Astrocyte (in vitro differentiated cells and primary cell): ENCODE measurements at regions not wholly inside any gene's neighbourhood (a gene's known extent, or its start where the extent isn't known, plus 50 kb on each side); places are given as distances from the start of the nearest gene placed in this dataset.

ENCODE experiments used
- DNase-seq: peaks from one replicate; pipeline ENCODE4 v3.0.0-alpha.2; 2010; ENCODE audit warnings: low read depth
- FAIRE-seq: peaks from 2 replicates; lab custom pipeline; 2011; peaks lifted over from hg19 to GRCh38; lab: Jason Lieb, UNC
- H2AFZ ChIP-seq: 2 replicates; pipeline ENCODE4 v1.6.0; 2012; ENCODE audit warnings: low read depth, low read length, inconsistent platforms
- H3K27ac ChIP-seq: 2 replicates; pipeline ENCODE4 v1.5.1; 2011; ENCODE audit warnings: low read depth, low read length, inconsistent platforms
- H3K27me3 ChIP-seq: 2 replicates; pipeline ENCODE4 v1.6.0; 2011; ENCODE audit warnings: low read length, inconsistent platforms; ENCODE audit not compliant: insufficient read depth
- H3K36me3 ChIP-seq: 2 replicates; pipeline ENCODE4 v1.5.1; 2011; ENCODE audit warnings: low read length, inconsistent platforms; ENCODE audit not compliant: insufficient read depth
- H3K4me1 ChIP-seq: 2 replicates; pipeline ENCODE4 v1.5.1; 2011; ENCODE audit warnings: low read length, inconsistent platforms; ENCODE audit not compliant: insufficient read depth
- H3K4me2 ChIP-seq: 2 replicates; pipeline ENCODE4 v1.6.0; 2012; ENCODE audit warnings: low read length, inconsistent platforms
- H3K4me3 ChIP-seq: 2 replicates; pipeline ENCODE4 v1.5.1; 2011; ENCODE audit warnings: low read depth, mild to moderate bottlenecking, low read length, inconsistent platforms; ENCODE audit not compliant: insufficient read depth
- H3K79me2 ChIP-seq: 2 replicates; pipeline ENCODE4 v1.6.0; 2012; ENCODE audit warnings: mild to moderate bottlenecking, low read length, inconsistent platforms; ENCODE audit not compliant: insufficient read depth
- H3K9ac ChIP-seq: 2 replicates; pipeline ENCODE4 v1.6.0; 2012; ENCODE audit warnings: mild to moderate bottlenecking, low read length, inconsistent platforms
- H3K9me3 ChIP-seq: 2 replicates; pipeline ENCODE4 v1.5.1; 2012; ENCODE audit warnings: low read depth, mild to moderate bottlenecking, low read length, inconsistent platforms; ENCODE audit not compliant: insufficient read depth
- H4K20me1 ChIP-seq: 2 replicates; pipeline ENCODE4 v1.6.0; 2012; ENCODE audit warnings: low read length, inconsistent platforms; ENCODE audit not compliant: insufficient read depth
- H3K27ac Mint-ChIP-seq: one replicate; pipeline ENCODE4 v1.8.0; 2021; ENCODE audit warnings: mild to moderate bottlenecking, mixed read lengths; ENCODE audit not compliant: unreplicated experiment
- H3K27me3 Mint-ChIP-seq: one replicate; pipeline ENCODE4 v1.8.0; 2021; ENCODE audit warnings: low read depth, mixed read lengths; ENCODE audit not compliant: unreplicated experiment
- H3K36me3 Mint-ChIP-seq: one replicate; pipeline ENCODE4 v1.8.0; 2021; ENCODE audit warnings: low read depth, mixed read lengths; ENCODE audit not compliant: unreplicated experiment
- H3K4me1 Mint-ChIP-seq: one replicate; pipeline ENCODE4 v1.8.0; 2021; ENCODE audit warnings: low read depth, mixed read lengths; ENCODE audit not compliant: unreplicated experiment
- H3K4me3 Mint-ChIP-seq: one replicate; pipeline ENCODE4 v1.8.0; 2021; ENCODE audit warnings: mild to moderate bottlenecking, moderate library complexity, mixed read lengths; ENCODE audit not compliant: unreplicated experiment
- H3K9me3 Mint-ChIP-seq: one replicate; pipeline ENCODE4 v1.8.0; 2021; ENCODE audit warnings: mild to moderate bottlenecking, mixed read lengths; ENCODE audit not compliant: unreplicated experiment
- EZH2 ChIP-seq: IDR thresholded peaks from 2 replicates; pipeline ENCODE4 v1.6.1; 2012; ENCODE audit warnings: mild to moderate bottlenecking, low read length, inconsistent platforms; ENCODE audit not compliant: insufficient read depth
- TF ChIP-seq, protein P1 (sequence below): IDR thresholded peaks from 2 replicates; pipeline ENCODE4 v1.5.1; 2011; ENCODE audit warnings: low read depth, mild to moderate bottlenecking, inconsistent platforms, low read length, moderate library complexity; ENCODE audit not compliant: insufficient read depth

DNA sequence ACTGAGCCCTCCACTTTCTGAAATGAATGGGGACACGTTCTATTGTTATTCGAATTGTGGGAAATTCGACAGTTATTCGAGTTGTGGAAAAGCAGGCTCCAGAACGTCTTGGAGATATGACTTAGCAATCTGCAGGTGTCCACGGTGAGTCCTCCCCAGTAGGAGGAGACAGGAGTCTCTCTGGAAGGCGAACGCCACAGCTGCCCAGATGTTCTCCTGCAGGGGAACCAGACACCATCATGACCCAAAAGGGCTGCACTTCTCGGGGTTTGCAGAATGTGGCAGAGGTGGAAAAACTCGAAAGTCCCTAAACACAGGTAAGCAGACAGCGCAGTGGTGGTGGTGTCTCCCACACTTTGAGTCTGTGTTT lies 363.6 kb upstream of the SFSWAP start:
- Mint-ChIP-seq H3K27me3 (peaks cover 20% of the 10 kb centered on the region), H3K9me3 (peaks cover 4% of the 10 kb centered on the region), H3K4me1 (no peaks in the 10 kb centered on the region), H3K36me3 (no peaks in the 10 kb centered on the region), H3K4me3 (no peak overlapping the region), H3K27ac (no peak overlapping the region)
- Histone ChIP-seq H3K79me2 (no peaks in the 10 kb centered on the region), H3K4me3 (no peak overlapping the region), H3K9ac (no peak overlapping the region), H3K4me2 (no peak overlapping the region), H3K4me1 (no peaks in the 10 kb centered on the region), H4K20me1 (no peaks in the 10 kb centered on the region), H3K36me3 (no peaks in the 10 kb centered on the region), H3K9me3 (peaks cover 7% of the 10 kb centered on the region), H3K27ac (no peak overlapping the region), H2AFZ (no peak overlapping the region), H3K27me3 (no peaks in the 10 kb centered on the region)
- TF ChIP-seq, protein P1, sequence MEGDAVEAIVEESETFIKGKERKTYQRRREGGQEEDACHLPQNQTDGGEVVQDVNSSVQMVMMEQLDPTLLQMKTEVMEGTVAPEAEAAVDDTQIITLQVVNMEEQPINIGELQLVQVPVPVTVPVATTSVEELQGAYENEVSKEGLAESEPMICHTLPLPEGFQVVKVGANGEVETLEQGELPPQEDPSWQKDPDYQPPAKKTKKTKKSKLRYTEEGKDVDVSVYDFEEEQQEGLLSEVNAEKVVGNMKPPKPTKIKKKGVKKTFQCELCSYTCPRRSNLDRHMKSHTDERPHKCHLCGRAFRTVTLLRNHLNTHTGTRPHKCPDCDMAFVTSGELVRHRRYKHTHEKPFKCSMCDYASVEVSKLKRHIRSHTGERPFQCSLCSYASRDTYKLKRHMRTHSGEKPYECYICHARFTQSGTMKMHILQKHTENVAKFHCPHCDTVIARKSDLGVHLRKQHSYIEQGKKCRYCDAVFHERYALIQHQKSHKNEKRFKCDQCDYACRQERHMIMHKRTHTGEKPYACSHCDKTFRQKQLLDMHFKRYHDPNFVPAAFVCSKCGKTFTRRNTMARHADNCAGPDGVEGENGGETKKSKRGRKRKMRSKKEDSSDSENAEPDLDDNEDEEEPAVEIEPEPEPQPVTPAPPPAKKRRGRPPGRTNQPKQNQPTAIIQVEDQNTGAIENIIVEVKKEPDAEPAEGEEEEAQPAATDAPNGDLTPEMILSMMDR: no peak
- no peak for TF ChIP-seq EZH2
- DNase-seq: no peak
- FAIRE-seq: no peak

DNA sequence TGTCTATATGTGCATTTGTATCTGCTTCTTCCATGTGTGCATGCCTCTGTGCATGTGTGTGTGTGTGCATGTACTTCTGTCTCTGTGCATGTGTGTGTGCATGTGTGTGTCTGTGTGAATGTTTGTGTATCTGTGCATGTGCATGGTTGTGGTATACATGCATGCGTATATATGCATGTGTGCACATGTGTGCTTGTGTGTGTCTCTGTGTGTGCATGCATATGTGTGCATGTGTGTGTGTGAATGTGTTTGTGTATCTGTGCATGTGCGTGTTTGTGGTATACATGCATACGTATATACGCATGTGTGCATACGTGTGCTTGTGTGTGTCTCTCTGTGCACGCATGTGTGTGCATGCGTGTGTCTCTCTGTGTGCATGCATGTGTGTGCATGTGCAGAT lies 363.2 kb upstream of the SFSWAP start:
- H2AFZ ChIP-seq: no peak overlapping the region
- peaks cover 7% of the 10 kb centered on the region for H3K9me3 Mint-ChIP-seq
- H3K27me3 ChIP-seq: no peaks in the 10 kb centered on the region
- FAIRE-seq (no peak), DNase-seq (no peak)
- H3K4me2 ChIP-seq: no peak overlapping the region
- H3K4me3 ChIP-seq: no peak overlapping the region
- H3K36me3 ChIP-seq: no peaks in the 10 kb centered on the region
- no peak overlapping the region for H3K9ac ChIP-seq
- H3K27ac Mint-ChIP-seq: no peak overlapping the region
- H3K27me3 Mint-ChIP-seq: peaks cover 21% of the 10 kb centered on the region
- H3K9me3 ChIP-seq: peaks cover 7% of the 10 kb centered on the region
- H3K27ac ChIP-seq: no peak overlapping the region
- H3K4me3 Mint-ChIP-seq: no peak overlapping the region
- no peaks in the 10 kb centered on the region for H4K20me1 ChIP-seq
- H3K79me2 ChIP-seq: no peaks in the 10 kb centered on the region
- no peak for TF ChIP-seq EZH2
- TF ChIP-seq, protein P1: no peak
- no peaks in the 10 kb centered on the region for H3K36me3 Mint-ChIP-seq
- H3K4me1 Mint-ChIP-seq: no peaks in the 10 kb centered on the region
- no peaks in the 10 kb centered on the region for H3K4me1 ChIP-seq

DNA sequence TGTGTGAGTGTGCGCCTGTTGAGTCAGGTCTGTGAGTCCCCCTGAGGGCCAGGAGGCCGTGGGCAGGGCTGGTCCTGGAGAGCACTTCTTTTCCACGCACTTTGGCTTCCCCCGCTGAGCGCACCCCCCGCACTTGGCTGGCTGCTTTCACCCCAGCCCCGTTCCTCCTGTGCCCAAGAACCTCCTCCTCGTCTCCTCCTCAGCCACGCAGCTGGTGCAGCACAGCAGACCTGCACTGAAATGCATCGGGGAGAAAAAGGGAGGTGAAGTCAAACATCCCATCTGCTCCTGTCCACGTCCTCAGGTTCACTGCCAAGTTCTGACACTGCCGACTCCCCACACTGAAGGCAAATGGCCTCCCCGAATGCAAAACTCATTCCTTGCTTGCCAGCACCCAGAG lies 362.7 kb upstream of the SFSWAP start:
- peaks cover 7% of the 10 kb centered on the region for H3K9me3 ChIP-seq

More for the DNA sequence above, 362.7 kb upstream of the SFSWAP start:
- Histone ChIP-seq H3K27ac (no peak overlapping the region), H4K20me1 (no peaks in the 10 kb centered on the region), H3K4me3 (no peak overlapping the region), H2AFZ (no peak overlapping the region), H3K9ac (no peak overlapping the region), H3K4me2 (no peak overlapping the region), H3K4me1 (no peaks in the 10 kb centered on the region), H3K27me3 (no peaks in the 10 kb centered on the region), H3K36me3 (no peaks in the 10 kb centered on the region), H3K79me2 (no peaks in the 10 kb centered on the region)
- H3K27me3 Mint-ChIP-seq: peaks cover 26% of the 10 kb centered on the region
- H3K36me3 Mint-ChIP-seq: no peaks in the 10 kb centered on the region
- no peak overlapping the region for H3K4me3 Mint-ChIP-seq
- no peak for TF ChIP-seq EZH2
- TF ChIP-seq, protein P1: no peak
- no peaks in the 10 kb centered on the region for H3K4me1 Mint-ChIP-seq
- no peak for DNase-seq
- no peak overlapping the region for H3K27ac Mint-ChIP-seq
- FAIRE-seq: no peak
- peaks cover 8% of the 10 kb centered on the region for H3K9me3 Mint-ChIP-seq
